Astrocyte (in vitro differentiated cells and primary cell): ENCODE measurements at regions not wholly inside any gene's neighbourhood (a gene's known extent, or its start where the extent isn't known, plus 50 kb on each side); places are given as distances from the start of the nearest gene placed in this dataset.

Experiments
- EZH2 ChIP-seq: IDR thresholded peaks from 2 replicates; pipeline ENCODE4 v1.6.1; 2012; ENCODE audit warnings: mild to moderate bottlenecking, low read length, inconsistent platforms; ENCODE audit not compliant: insufficient read depth
- TF ChIP-seq, protein P1 (sequence below): IDR thresholded peaks from 2 replicates; pipeline ENCODE4 v1.5.1; 2011; ENCODE audit warnings: low read depth, mild to moderate bottlenecking, inconsistent platforms, low read length, moderate library complexity; ENCODE audit not compliant: insufficient read depth

DNA sequence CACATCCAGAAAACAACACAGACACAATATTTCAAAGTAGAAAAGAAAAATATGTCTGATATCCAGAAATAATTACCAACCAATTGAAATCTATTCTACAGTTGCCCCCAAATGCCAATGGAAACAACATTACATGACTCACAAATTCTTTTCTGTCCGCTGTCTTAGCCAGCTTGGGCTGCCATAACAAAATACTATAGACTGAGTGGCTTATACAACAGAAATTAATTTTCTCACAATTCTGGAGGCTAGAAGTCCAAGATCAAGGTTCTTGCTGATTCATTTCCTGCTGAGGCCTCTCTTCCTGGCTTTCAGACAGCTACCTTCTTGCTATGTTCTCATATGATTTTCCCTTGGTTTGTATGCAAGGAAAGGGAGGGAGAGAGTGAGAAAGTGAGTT, 698.1 kb downstream of the DHX35 start:
- TF ChIP-seq, protein P1, sequence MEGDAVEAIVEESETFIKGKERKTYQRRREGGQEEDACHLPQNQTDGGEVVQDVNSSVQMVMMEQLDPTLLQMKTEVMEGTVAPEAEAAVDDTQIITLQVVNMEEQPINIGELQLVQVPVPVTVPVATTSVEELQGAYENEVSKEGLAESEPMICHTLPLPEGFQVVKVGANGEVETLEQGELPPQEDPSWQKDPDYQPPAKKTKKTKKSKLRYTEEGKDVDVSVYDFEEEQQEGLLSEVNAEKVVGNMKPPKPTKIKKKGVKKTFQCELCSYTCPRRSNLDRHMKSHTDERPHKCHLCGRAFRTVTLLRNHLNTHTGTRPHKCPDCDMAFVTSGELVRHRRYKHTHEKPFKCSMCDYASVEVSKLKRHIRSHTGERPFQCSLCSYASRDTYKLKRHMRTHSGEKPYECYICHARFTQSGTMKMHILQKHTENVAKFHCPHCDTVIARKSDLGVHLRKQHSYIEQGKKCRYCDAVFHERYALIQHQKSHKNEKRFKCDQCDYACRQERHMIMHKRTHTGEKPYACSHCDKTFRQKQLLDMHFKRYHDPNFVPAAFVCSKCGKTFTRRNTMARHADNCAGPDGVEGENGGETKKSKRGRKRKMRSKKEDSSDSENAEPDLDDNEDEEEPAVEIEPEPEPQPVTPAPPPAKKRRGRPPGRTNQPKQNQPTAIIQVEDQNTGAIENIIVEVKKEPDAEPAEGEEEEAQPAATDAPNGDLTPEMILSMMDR, result no peak
- no peak for TF ChIP-seq EZH2
